ENCODE measurements at regions not wholly inside any gene's neighbourhood (a gene's known extent, or its start where the extent isn't known, plus 50 kb on each side); places are given as distances from the start of the nearest gene placed in this dataset.

GRCh38 chr13:33908116-33908515 lies 90.2 kb downstream of the RFC3 start:
- Histone ChIP-seq H3K27ac (ENCODE audit: low read depth in 1 of 2, low read length in 2 of 2) (no peak overlapping the region), H3K9me3 (ENCODE audit: control insufficient read depth in 4 of 4, low read length in 3 of 4) (no peaks in the 10 kb centered on the region), H3K27me3 (ENCODE audit: control insufficient read depth in 4 of 4, insufficient read depth in 4 of 4, low read length in 3 of 4) (no peaks in the 10 kb centered on the region), H3K4me3 (ENCODE audit: low read depth in 1 of 3, low read length in 3 of 3) (no peak overlapping the region), H3K9ac (ENCODE audit: low read depth in 1 of 2, low read length in 2 of 2) (no peak overlapping the region), H3K36me3 (ENCODE audit: control insufficient read depth in 4 of 4, insufficient read depth in 3 of 4, low read depth in 1 of 4, low read length in 3 of 4) (no peaks in the 10 kb centered on the region), H3K4me1 (ENCODE audit: control insufficient read depth in 4 of 4, insufficient read depth in 4 of 4, low read length in 3 of 4) (no peaks in the 10 kb centered on the region)
- WGBS = 89% methylated on average over 1 of the region's 1 CpG
- no peak for DNase-seq (ENCODE audit: low spot score)
- TF ChIP-seq EGR1 (IDR thresholded peaks at IDR 0.05; ENCODE audit: low read depth in 2 of 2) (no peak), CTCF (IDR thresholded peaks at IDR 0.05; ENCODE audit: low read depth, low read length, missing input control) (no peak), HNF4G (IDR thresholded peaks at IDR 0.05) (no peak), NR2F2 (IDR thresholded peaks at IDR 0.05) (no peak), JUND (IDR thresholded peaks at IDR 0.05) (no peak), RAD21 (IDR thresholded peaks at IDR 0.05) (no peak), TAF1 (conservative IDR thresholded peaks at IDR 0.05) (no peak), RXRA (IDR thresholded peaks at IDR 0.05) (no peak)

GRCh38 chr13:33910255-33910654 lies 92.3 kb downstream of the RFC3 start:
- 93% methylated on average over 1 of the region's 1 CpG for WGBS
- no peaks in the 10 kb centered on the region for H3K27me3 ChIP-seq (ENCODE audit: control insufficient read depth in 4 of 4, insufficient read depth in 4 of 4, low read length in 3 of 4)
- no peak for DNase-seq (ENCODE audit: low spot score)
- no peaks in the 10 kb centered on the region for H3K9me3 ChIP-seq (ENCODE audit: control insufficient read depth in 4 of 4, low read length in 3 of 4)
- H3K4me3 ChIP-seq (ENCODE audit: low read depth in 1 of 3, low read length in 3 of 3) = no peak overlapping the region
- no peaks in the 10 kb centered on the region for H3K4me1 ChIP-seq (ENCODE audit: control insufficient read depth in 4 of 4, insufficient read depth in 4 of 4, low read length in 3 of 4)
- no peak overlapping the region for H3K27ac ChIP-seq (ENCODE audit: low read depth in 1 of 2, low read length in 2 of 2)
- TF ChIP-seq TAF1 (conservative IDR thresholded peaks at IDR 0.05) = no peak
- TF ChIP-seq REST (IDR thresholded peaks at IDR 0.05) = no peak
- no peak for TF ChIP-seq ATF3 (IDR thresholded peaks at IDR 0.05)
- no peak for TF ChIP-seq GABPA (IDR thresholded peaks at IDR 0.05 in 1 of 2, conservative IDR thresholded peaks at IDR 0.05 in 1 of 2)
- TF ChIP-seq ZBTB33 (IDR thresholded peaks at IDR 0.05) = no peak
- TF ChIP-seq FOXA2 (IDR thresholded peaks at IDR 0.05) = no peak
- TF ChIP-seq EGR1 (IDR thresholded peaks at IDR 0.05; ENCODE audit: low read depth in 2 of 2) = no peak
- TF ChIP-seq MAX (IDR thresholded peaks at IDR 0.05) = no peak
- TF ChIP-seq SP1 (IDR thresholded peaks at IDR 0.05) = no peak
- TF ChIP-seq RAD21 (IDR thresholded peaks at IDR 0.05) = no peak
- TF ChIP-seq JUND (IDR thresholded peaks at IDR 0.05) = no peak
- no peak for TF ChIP-seq FOXA1 (IDR thresholded peaks at IDR 0.05)
- TF ChIP-seq YY1 (IDR thresholded peaks at IDR 0.05) = no peak
- TF ChIP-seq CTCF (IDR thresholded peaks at IDR 0.05; ENCODE audit: low read depth, low read length, missing input control) = no peak
- TF ChIP-seq HNF4A (conservative IDR thresholded peaks at IDR 0.05) = no peak
- no peaks in the 10 kb centered on the region for H3K36me3 ChIP-seq (ENCODE audit: control insufficient read depth in 4 of 4, insufficient read depth in 3 of 4, low read depth in 1 of 4, low read length in 3 of 4)
- H3K9ac ChIP-seq (ENCODE audit: low read depth in 1 of 2, low read length in 2 of 2) = no peak overlapping the region

Measured in liver (tissue), 8 donors.